Vagina (tissue), 2 donors: ENCODE measurements at regions not wholly inside any gene's neighbourhood (a gene's known extent, or its start where the extent isn't known, plus 50 kb on each side); places are given as distances from the start of the nearest gene placed in this dataset.

Source experiments
- DNase-seq, 2 donors: peaks; one replicate each; pipeline ENCODE4 v3.0.0-alpha.2; 2017; ENCODE audit errors: extremely low spot score in 2 of 2
- H3K27ac ChIP-seq: fragments of 200-600 bp; sonication (generic); one replicate; pipeline ENCODE4 v1.5.1; 2019
- H3K27me3 ChIP-seq: fragments of 200-600 bp; sonication (generic); one replicate; pipeline ENCODE4 v1.5.1; 2019
- H3K36me3 ChIP-seq, 2 donors: fragments of 200-600 bp; sonication (generic); one replicate each; pipeline ENCODE4 v1.5.1; 2017 to 2019
- H3K4me1 ChIP-seq: fragments of 200-600 bp; sonication (generic); one replicate; pipeline ENCODE4 v1.5.1; 2019
- H3K4me3 ChIP-seq, 2 donors: fragments of 200-600 bp; sonication (generic); 1 replicate in 1 of 2; 2 replicates in 1 of 2; pipeline ENCODE4 v1.5.1; 2016 to 2019
- H3K9me3 ChIP-seq: fragments of 200-600 bp; sonication (generic); one replicate; pipeline ENCODE4 v1.5.1; 2019
- CTCF ChIP-seq, 3 experiments: fragments of 450-650 bp in 2 of 3; fragments of 200-600 bp in 1 of 3; sonication (generic) in 1 of 3; IDR thresholded peaks; one replicate each; pipeline ENCODE4 v1.5.1; 2017 to 2019; ENCODE audit warnings: antibody characterized with exemption in 3 of 3, mild to moderate bottlenecking in 2 of 3, moderate library complexity in 2 of 3
- POLR2A ChIP-seq, 2 donors: fragments of 450-650 bp; IDR thresholded peaks; one replicate each; pipeline ENCODE4 v1.6.1; 2017; ENCODE audit warnings: antibody characterized with exemption in 2 of 2, mild to moderate bottlenecking in 2 of 2, moderate library complexity in 2 of 2
- POLR2AphosphoS5 ChIP-seq, 2 donors: sonication (generic); formaldehyde crosslinking; IDR thresholded peaks; one replicate each; pipeline ENCODE4 v1.9.0; 2017; ENCODE audit warnings: antibody characterized with exemption in 2 of 2, mild to moderate bottlenecking in 2 of 2, low read depth in 1 of 2; ENCODE audit not compliant: insufficient read depth in 1 of 2
- intact Hi-C: fragments of 100-400 bp; cut with DNase I; formaldehyde crosslinking; loops from one replicate; pipeline ENCODE4 v1.15.1; 2023

GRCh38 chr10:64635906-64636305, 1114.7 kb downstream of the REEP3 start:
- no peaks in the 10 kb centered on the region for H3K4me1 ChIP-seq
- DNase-seq = no peak
- H3K27me3 ChIP-seq = no peaks in the 10 kb centered on the region
- intact Hi-C loops = no loop called here
- no peaks in the 10 kb centered on the region for H3K36me3 ChIP-seq
- no peaks in the 10 kb centered on the region for H3K9me3 ChIP-seq
- no peak overlapping the region for H3K27ac ChIP-seq
- H3K4me3 ChIP-seq = no peak overlapping the region
- no peak for TF ChIP-seq POLR2AphosphoS5 (IDR thresholded peaks at IDR 0.05; ENCODE audit: insufficient read depth in 1 of 2, low read depth in 1 of 2)
- TF ChIP-seq CTCF (IDR thresholded peaks at IDR 0.05) = no peak
- TF ChIP-seq POLR2A (IDR thresholded peaks at IDR 0.05) = no peak

DNA sequence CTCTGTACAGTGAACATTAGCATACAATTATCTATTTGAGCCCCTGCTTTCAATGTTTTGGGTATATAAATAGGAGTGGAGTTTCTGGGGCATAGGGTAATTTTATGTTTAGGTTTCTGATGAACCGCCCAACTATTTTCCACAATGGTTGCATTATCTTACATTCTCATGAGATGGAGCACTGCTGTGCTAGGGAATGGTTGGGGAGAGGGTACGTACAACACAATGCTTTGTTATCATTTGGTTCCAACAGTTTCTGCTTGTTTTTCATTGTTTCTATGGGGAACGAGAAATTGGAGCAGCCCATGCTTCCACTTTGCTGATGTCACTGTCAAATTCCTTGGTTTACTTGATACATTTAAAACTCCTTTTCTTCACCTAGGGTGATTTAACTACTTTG, 1115.3 kb downstream of the REEP3 start:
- Histone ChIP-seq H3K4me1 (no peaks in the 10 kb centered on the region), H3K9me3 (no peaks in the 10 kb centered on the region), H3K27ac (no peak overlapping the region), H3K4me3 (no peak overlapping the region), H3K36me3 (no peaks in the 10 kb centered on the region), H3K27me3 (no peaks in the 10 kb centered on the region)
- TF ChIP-seq POLR2AphosphoS5 (IDR thresholded peaks at IDR 0.05; ENCODE audit: insufficient read depth in 1 of 2, low read depth in 1 of 2) (no peak), CTCF (IDR thresholded peaks at IDR 0.05) (no peak), POLR2A (IDR thresholded peaks at IDR 0.05) (no peak)
- no peak for DNase-seq
- intact Hi-C loops = no loop called here

GRCh38 chr10:64637939-64638338, 1116.7 kb downstream of the REEP3 start:
- Histone ChIP-seq H3K4me1 (no peaks in the 10 kb centered on the region), H3K9me3 (no peaks in the 10 kb centered on the region), H3K4me3 (no peak overlapping the region), H3K36me3 (no peaks in the 10 kb centered on the region), H3K27me3 (no peaks in the 10 kb centered on the region), H3K27ac (no peak overlapping the region)
- DNase-seq = no peak
- TF ChIP-seq CTCF (IDR thresholded peaks at IDR 0.05) (no peak), POLR2A (IDR thresholded peaks at IDR 0.05) (no peak), POLR2AphosphoS5 (IDR thresholded peaks at IDR 0.05; ENCODE audit: insufficient read depth in 1 of 2, low read depth in 1 of 2) (no peak)
- intact Hi-C loops = no loop called here

- no peak for TF ChIP-seq POLR2AphosphoS5 (IDR thresholded peaks at IDR 0.05; ENCODE audit: insufficient read depth in 1 of 2, low read depth in 1 of 2)
- TF ChIP-seq CTCF (IDR thresholded peaks at IDR 0.05) = no peak
- no peak for TF ChIP-seq POLR2A (IDR thresholded peaks at IDR 0.05)
- no peaks in the 10 kb centered on the region for H3K36me3 ChIP-seq
- no peaks in the 10 kb centered on the region for H3K4me1 ChIP-seq
- no peak overlapping the region for H3K4me3 ChIP-seq
- H3K27ac ChIP-seq = no peak overlapping the region
- no peaks in the 10 kb centered on the region for H3K9me3 ChIP-seq
- no peak for DNase-seq
- intact Hi-C loops = no loop called here
- H3K27me3 ChIP-seq = no peaks in the 10 kb centered on the region
Measured at GRCh38 chr10:64648915-64649314, 1127.7 kb downstream of the REEP3 start.

GRCh38 chr10:64658528-64658927, 1137.3 kb downstream of the REEP3 start:
- no peak for DNase-seq
- Histone ChIP-seq H3K4me3 (no peak overlapping the region), H3K4me1 (no peaks in the 10 kb centered on the region), H3K27ac (no peak overlapping the region), H3K27me3 (no peaks in the 10 kb centered on the region), H3K36me3 (no peaks in the 10 kb centered on the region), H3K9me3 (no peaks in the 10 kb centered on the region)
- intact Hi-C loops = no loop called here
- TF ChIP-seq POLR2AphosphoS5 (IDR thresholded peaks at IDR 0.05; ENCODE audit: insufficient read depth in 1 of 2, low read depth in 1 of 2) = no peak
- TF ChIP-seq POLR2A (IDR thresholded peaks at IDR 0.05) = no peak
- TF ChIP-seq CTCF (IDR thresholded peaks at IDR 0.05) = no peak
